GM12874 (cell line): ENCODE measurements at regions not wholly inside any gene's neighbourhood (a gene's known extent, or its start where the extent isn't known, plus 50 kb on each side); places are given as distances from the start of the nearest gene placed in this dataset.

Experiments
- CTCF ChIP-seq: IDR thresholded peaks from 2 replicates; pipeline ENCODE4 v1.5.1; 2011; ENCODE audit warnings: low read depth, mild to moderate bottlenecking, control low read depth, low read length, moderate library complexity; ENCODE audit not compliant: insufficient read depth

DNA sequence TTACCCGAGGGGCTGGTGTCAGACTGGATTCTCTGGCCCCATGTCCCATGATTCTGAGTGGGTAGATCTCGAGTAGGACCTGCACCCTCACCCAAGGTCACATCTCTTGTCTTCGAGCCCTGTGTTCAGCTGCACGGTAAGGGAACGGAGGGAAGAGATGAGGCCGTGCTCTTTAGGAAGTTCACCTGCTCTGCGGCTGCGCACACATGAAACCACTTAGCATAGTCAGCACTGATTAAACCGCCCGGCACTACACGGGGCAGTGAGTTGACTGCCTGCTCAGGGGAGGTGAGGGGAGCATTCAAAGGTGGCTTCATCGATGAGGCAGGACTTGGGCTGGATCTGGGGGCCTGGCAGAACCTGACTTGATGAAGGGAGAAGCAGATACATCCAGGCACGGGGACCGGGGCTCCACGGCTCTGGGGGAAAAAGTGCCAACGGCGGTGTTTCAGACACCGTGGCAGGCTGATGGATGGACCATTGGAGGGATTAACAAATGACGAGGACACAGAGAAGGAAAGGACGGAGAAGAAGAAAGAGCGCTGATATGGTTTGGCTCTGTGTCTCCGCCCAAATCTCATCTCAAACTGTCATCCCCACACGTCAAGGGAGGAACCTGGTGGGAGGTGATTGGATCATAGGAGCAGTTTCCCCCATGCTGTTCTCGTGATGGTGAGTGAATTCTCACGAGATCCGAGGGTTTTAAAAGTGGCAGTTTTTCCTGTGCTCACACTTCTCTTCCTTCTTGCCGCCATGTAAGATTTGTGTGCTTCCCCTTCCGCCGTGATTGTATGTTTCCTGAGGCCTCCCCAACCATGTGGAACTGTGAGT, 248.6 kb downstream of the CYP26B1 start:
- no peak for TF ChIP-seq CTCF

DNA sequence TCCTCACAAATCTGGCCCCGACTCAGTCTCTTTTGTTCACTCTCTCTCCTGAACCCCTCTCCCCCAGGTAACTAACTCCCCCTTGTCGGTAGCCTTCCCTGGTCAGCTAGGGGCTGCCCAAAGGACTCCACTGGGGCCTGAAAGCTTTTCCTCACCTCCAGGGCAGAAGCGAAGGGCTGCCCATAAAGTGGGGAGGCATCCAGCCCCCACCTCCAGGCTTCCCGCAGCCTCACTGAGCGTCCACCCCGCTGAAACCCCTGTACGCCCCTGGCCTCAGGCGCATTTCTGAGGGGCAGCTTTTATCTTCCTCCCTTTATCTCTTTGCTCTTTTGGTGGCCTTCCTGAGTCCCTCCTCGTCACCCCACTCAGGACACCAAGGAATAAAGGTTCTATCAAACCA, 249.3 kb downstream of the CYP26B1 start:
- TF ChIP-seq CTCF, result no peak

DNA sequence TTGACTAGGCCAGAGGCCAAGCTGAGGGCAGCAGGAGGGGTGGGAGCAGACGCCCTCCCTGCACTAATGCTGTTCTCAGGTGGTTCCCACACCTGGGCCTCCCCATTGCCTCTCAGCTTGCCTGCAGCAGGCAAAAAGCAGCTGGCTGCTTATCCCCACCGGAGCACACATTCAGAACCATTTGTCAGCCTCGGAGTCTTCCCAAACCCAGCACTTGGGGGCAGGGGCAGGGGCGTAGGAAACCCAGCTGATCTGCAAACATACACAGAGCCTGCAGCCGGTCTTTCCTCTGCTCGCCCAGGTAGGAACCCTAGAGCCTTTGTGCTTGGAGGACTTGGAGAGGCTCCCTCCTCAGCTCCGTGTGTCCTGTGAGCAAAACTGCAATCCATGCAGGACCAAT, 249.8 kb downstream of the CYP26B1 start:
- TF ChIP-seq CTCF, result no peak

- no peak for TF ChIP-seq CTCF
Observed at GRCh38 chr2:71897137-71897480, 250.6 kb downstream of the CYP26B1 start.

- TF ChIP-seq CTCF, result no peak
Observed at GRCh38 chr2:71896385-71897136, 251.1 kb downstream of the CYP26B1 start.

DNA sequence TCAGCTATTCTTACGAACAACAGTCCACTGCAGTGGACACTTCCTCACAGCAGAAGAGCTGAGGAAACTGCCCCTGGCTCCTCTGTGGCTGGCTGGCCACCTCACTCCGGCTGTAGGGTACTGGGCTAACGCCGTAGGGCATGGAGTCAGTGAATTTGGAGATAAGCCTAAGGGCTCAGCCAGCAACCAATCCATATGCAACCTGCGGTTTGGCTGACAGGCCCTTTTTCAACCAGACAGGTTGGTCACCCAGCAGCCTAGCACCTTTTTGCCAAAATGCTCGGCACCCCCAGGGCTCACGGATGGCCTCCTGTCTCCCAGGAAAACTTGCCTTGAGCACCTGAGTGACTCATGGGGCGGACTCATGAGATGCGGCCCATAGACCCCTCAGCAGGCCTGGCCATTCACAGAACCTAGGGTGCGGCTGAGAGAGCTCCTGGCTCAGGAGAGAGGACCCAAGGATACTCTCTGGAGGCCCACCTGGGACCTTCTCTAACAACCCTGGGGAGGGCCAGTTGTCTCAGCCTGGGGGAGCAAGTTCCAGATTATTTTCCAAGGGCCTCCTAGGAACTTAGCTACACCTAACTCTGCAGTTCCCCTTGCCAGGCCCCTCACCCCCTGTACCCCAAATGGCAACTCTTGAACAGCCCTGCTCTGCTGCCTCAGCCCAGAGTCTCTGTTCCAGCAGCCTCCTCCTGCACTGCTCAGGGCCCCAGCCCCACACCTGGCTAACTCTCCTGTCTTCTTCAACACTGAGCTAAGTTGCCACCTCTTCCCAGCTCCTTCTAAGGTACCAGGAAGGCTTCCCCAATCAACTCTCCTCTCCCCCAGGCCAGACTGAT, 252.1 kb downstream of the CYP26B1 start:
- no peak for TF ChIP-seq CTCF

DNA sequence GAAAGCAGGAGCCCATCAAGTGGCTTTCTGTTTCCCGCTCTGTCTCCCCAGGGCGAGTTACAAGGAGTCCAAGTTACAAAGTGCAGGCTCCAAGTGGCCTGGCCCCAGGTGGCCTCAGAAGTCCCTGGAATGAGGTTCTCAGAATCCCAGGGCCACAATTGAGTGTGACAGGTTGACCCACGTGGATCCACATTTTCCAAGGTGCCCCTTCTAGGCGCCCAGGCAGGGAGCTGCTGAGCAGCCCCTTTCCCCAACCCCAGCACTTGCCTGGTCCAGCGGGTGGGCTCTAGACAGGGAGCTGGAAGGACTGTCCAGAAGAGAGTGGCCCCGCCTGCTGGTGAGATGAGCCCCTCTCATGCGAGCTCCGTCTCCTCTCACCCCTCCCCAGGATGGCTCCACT, 253.4 kb downstream of the CYP26B1 start:
- TF ChIP-seq CTCF, result no peak
